GM12878 (cell line): ENCODE measurements at regions not wholly inside any gene's neighbourhood (a gene's known extent, or its start where the extent isn't known, plus 50 kb on each side); places are given as distances from the start of the nearest gene placed in this dataset.

Experiments used
- ATAC-seq: fragments of 200-7000 bp; cut with Tn5 transposase; 3 replicates; pipeline ENCODE4 v1.9.1; 2020; ENCODE audit warnings: mild to moderate bottlenecking, moderate library complexity
- BruUV-seq: library from RNA; stranded (reverse); fragments of 400-500 nt; replicated peaks from 2 replicates; lab custom pipeline; 2021; lab: Mats Ljungman, UMichigan
- CTCF ChIA-PET: fragments of 300-600 bp; sonication (Branson Sonifier 250); formaldehyde crosslinking; extraction: SDS; loops from one replicate; lab custom pipeline; 2021; ENCODE audit warnings: inconsistent platforms; lab: Yijun Ruan, JAX
- POLR2A ChIA-PET: fragments of 350-600 bp; formaldehyde crosslinking; extraction: SDS; loops from one replicate; lab custom pipeline; 2021; ENCODE audit warnings: inconsistent platforms; lab: Charles Lee
- RAD21 ChIA-PET: fragments of 300-600 bp; sonication (Branson Sonifier 250); formaldehyde crosslinking; loops from one replicate; lab custom pipeline; 2023; ENCODE audit warnings: antibody characterized with exemption; ENCODE audit not compliant: unreplicated experiment; lab: Charles Lee
- SMC1A ChIA-PET: fragments of 300-600 bp; sonication (Branson Sonifier 250); formaldehyde crosslinking; loops from one replicate; lab custom pipeline; 2023; ENCODE audit not compliant: unreplicated experiment, uncharacterized antibody; lab: Charles Lee
- DNase-seq: peaks from one replicate; pipeline ENCODE4 v3.0.0-alpha.2; 2011; ENCODE audit warnings: low read depth, low spot score
- FAIRE-seq: peaks from 3 replicates; lab custom pipeline; 2011; peaks lifted over from hg19 to GRCh38; lab: Jason Lieb, UNC
- H2AFZ ChIP-seq: 2 replicates; pipeline ENCODE4 v1.6.0; 2011; ENCODE audit warnings: low read depth, low read length, control low read depth; ENCODE audit not compliant: control insufficient read depth
- H3K27ac ChIP-seq: 2 replicates; pipeline ENCODE4 v1.5.1; 2011; ENCODE audit warnings: control low read depth; ENCODE audit not compliant: control insufficient read depth, insufficient read depth
- H3K27me3 ChIP-seq, 2 experiments: replicated peaks in 1 of 2; 2 replicates each; pipeline versions ENCODE4 v1.6.0 to v1.6.1; 2011; ENCODE audit warnings: low read length in 1 of 2; ENCODE audit not compliant: control insufficient read depth in 2 of 2, insufficient read depth in 2 of 2
- H3K36me3 ChIP-seq, 2 experiments: 2 replicates each; pipeline ENCODE4 v1.5.1; 2011; ENCODE audit warnings: low read length in 1 of 2; ENCODE audit not compliant: control insufficient read depth in 2 of 2, insufficient read depth in 2 of 2
- H3K4me1 ChIP-seq: 2 replicates; pipeline ENCODE4 v1.6.1; 2011; ENCODE audit warnings: mild to moderate bottlenecking, low read length, moderate library complexity, mixed read lengths; ENCODE audit not compliant: control insufficient read depth, insufficient read depth
- H3K4me2 ChIP-seq: 2 replicates; pipeline ENCODE4 v1.6.0; 2011; ENCODE audit warnings: control low read depth; ENCODE audit not compliant: control insufficient read depth, insufficient read depth
- H3K4me3 ChIP-seq: fragments of 200-600 bp; sonication (generic); 2 replicates; pipeline ENCODE4 v1.5.1; 2016
- H3K79me2 ChIP-seq: 2 replicates; pipeline ENCODE4 v1.6.0; 2011; ENCODE audit warnings: low read length; ENCODE audit not compliant: control insufficient read depth, insufficient read depth
- H3K9ac ChIP-seq: 2 replicates; pipeline ENCODE4 v1.8.0; 2011; ENCODE audit warnings: low read length, control low read depth, mixed read lengths; ENCODE audit not compliant: control insufficient read depth, insufficient read depth
- H3K9me3 ChIP-seq: replicated peaks from 3 replicates; pipeline ENCODE4 v1.5.1; 2011; ENCODE audit warnings: mild to moderate bottlenecking, low read length; ENCODE audit not compliant: control insufficient read depth, insufficient read depth
- H4K20me1 ChIP-seq: 2 replicates; pipeline ENCODE4 v1.6.0; 2011; ENCODE audit not compliant: control insufficient read depth, insufficient read depth
- EGR1 ChIP-seq, 2 experiments: IDR thresholded peaks; 1 replicate in 1 of 2; 2 replicates in 1 of 2; pipeline ENCODE4 v1.6.1; 2011 to 2012; ENCODE audit warnings: low read depth in 2 of 2, low read length in 2 of 2, borderline replicate concordance in 1 of 2, mild to moderate bottlenecking in 1 of 2, moderate library complexity in 1 of 2
- ESRRA ChIP-seq: IDR thresholded peaks from 2 replicates; pipeline ENCODE4 v1.6.1; 2012; ENCODE audit warnings: mild to moderate bottlenecking, low read length, improper control_type of control experiment
- ETV6 ChIP-seq, 2 experiments: fragments of 450-650 bp in 1 of 2; IDR thresholded peaks in 1 of 2; conservative IDR thresholded peaks in 1 of 2; 2 replicates each; pipeline ENCODE4 v1.6.1; 2014; ENCODE audit warnings: antibody characterized with exemption in 1 of 2, borderline replicate concordance in 1 of 2, low read depth in 1 of 2, mild to moderate bottlenecking in 1 of 2, moderate library complexity in 1 of 2
- HDAC6 ChIP-seq: fragments of 200-600 bp; sonication (generic); IDR thresholded peaks from one replicate; pipeline ENCODE4 v1.8.0; 2017; ENCODE audit warnings: antibody characterized with exemption; ENCODE audit not compliant: unreplicated experiment
- LARP7 ChIP-seq: fragments of 450-650 bp; IDR thresholded peaks from 2 replicates; pipeline ENCODE4 v1.6.1; 2017; ENCODE audit warnings: mild to moderate bottlenecking
- MEF2B ChIP-seq: fragments of 450-650 bp; IDR thresholded peaks from 2 replicates; pipeline ENCODE4 v1.6.1; 2018; ENCODE audit warnings: mild to moderate bottlenecking, moderate library complexity; ENCODE audit not compliant: partially characterized antibody, poor library complexity, severe bottlenecking
- NRF1 ChIP-seq: conservative IDR thresholded peaks from 2 replicates; pipeline ENCODE4 v1.6.1; 2011; ENCODE audit warnings: mild to moderate bottlenecking, low read depth, low read length, improper control_type of control experiment
- POLR2A ChIP-seq: IDR thresholded peaks from 2 replicates; pipeline ENCODE4 v1.6.1; 2011; ENCODE audit warnings: low read depth, mild to moderate bottlenecking, low read length
- POLR2AphosphoS2 ChIP-seq: IDR thresholded peaks from 2 replicates; pipeline ENCODE4 v1.6.1; 2011; ENCODE audit warnings: low read depth, mild to moderate bottlenecking, low read length, improper control_type of control experiment, moderate library complexity
- RB1 ChIP-seq: fragments of 450-650 bp; formaldehyde crosslinking; IDR thresholded peaks from 2 replicates; pipeline ENCODE4 v1.6.1; 2017; ENCODE audit warnings: mild to moderate bottlenecking, borderline replicate concordance
- RUNX3 ChIP-seq: IDR thresholded peaks from 2 replicates; pipeline ENCODE4 v1.6.1; 2012; ENCODE audit warnings: low read length, inconsistent platforms
- SREBF1 ChIP-seq: IDR thresholded peaks from 2 replicates; pipeline ENCODE4 v1.6.1; 2012; ENCODE audit warnings: mild to moderate bottlenecking, low read length
- STAT3 ChIP-seq: IDR thresholded peaks from 2 replicates; pipeline ENCODE4 v1.6.1; 2011; ENCODE audit warnings: low read depth, low read length, improper control_type of control experiment
- TBL1XR1 ChIP-seq: IDR thresholded peaks from 2 replicates; pipeline ENCODE4 v1.6.1; 2012; ENCODE audit warnings: low read depth, low read length, improper control_type of control experiment
- WRNIP1 ChIP-seq: IDR thresholded peaks from 2 replicates; pipeline ENCODE4 v1.6.1; 2011; ENCODE audit warnings: low read depth, low read length, improper control_type of control experiment, borderline replicate concordance
- YY1 ChIP-seq: IDR thresholded peaks from 2 replicates; pipeline ENCODE4 v1.6.1; 2011; ENCODE audit warnings: low read depth, mild to moderate bottlenecking, low read length
- WGBS: methylation state at CpG from one replicate; pipeline ENCODE4 v1.1.6; 2016; ENCODE audit warnings: low lambda C conversion rate; ENCODE audit not compliant: insufficient replicate concordance, insufficient coverage; ENCODE audit errors: missing lambda C conversion rate; 5-methylcytosine and 5-hydroxymethylcytosine counted together
- in situ Hi-C: fragments of 300-500 bp; cut with MboI; formaldehyde crosslinking; loops from 9 replicates; pipeline ENCODE4 v1.14.3; 2018; ENCODE audit warnings: mixed read lengths
- intact Hi-C: fragments of 100-400 bp; cut with micrococcal nuclease; formaldehyde crosslinking; loops from one replicate; pipeline ENCODE4 v1.14.2; 2022; ENCODE audit not compliant: unreplicated experiment
- TF ChIP-seq, protein P1 (sequence below): IDR thresholded peaks from 2 replicates; pipeline ENCODE4 v1.6.1; 2011; ENCODE audit warnings: borderline replicate concordance, low read depth, mild to moderate bottlenecking, moderate library complexity, low read length; ENCODE audit not compliant: insufficient read depth, poor library complexity, severe bottlenecking
- TF ChIP-seq, protein P2 (sequence below): fragments of 450-650 bp; IDR thresholded peaks from 2 replicates; pipeline ENCODE4 v1.6.1; 2017; ENCODE audit warnings: mild to moderate bottlenecking, low read depth, inconsistent platforms; ENCODE audit not compliant: poor library complexity, severe bottlenecking
- TF ChIP-seq, protein P3 (sequence below): fragments of 450-650 bp; IDR thresholded peaks from 2 replicates; pipeline ENCODE4 v1.6.1; 2016; ENCODE audit warnings: mild to moderate bottlenecking

DNA sequence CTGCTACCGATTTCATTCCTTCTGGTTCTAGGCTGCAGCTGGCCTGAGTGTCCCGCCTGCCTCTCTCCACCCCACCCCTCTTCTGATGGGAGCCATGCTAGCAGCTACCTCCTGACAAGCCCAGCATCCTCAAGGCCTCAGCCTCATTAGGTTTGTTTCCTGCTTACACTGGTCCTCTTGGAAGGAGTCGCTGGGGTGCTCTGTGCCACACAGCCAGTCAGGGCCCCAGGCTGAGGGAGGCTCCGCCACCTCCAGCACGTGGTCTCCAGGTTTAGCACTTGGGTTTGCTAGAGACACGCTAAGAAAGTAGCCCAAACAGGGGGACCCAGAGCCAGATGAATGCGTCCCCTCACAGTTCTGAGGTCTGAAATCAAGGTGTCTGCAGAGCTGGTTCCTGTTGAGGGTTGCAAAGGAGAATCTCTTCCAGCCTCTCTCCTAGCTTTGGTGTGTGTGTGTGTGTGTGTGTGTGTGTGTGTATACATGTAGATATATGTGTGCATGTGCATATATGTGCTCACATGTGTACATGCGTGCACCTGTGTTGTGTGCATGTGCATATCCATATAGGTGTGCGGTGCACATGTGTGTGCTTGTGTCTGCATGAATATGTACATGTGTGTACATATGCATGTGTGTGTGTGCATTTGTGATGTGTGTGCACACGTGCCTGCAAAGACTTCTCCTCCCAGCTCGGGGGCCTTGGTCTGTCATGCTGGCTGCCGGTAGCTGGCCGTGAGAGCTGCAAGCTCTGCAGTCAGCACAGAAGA lies 301.1 kb upstream of the AJAP1 start:
- intact Hi-C loops, result no loop called here
- ATAC-seq, result no peak
- Histone ChIP-seq H3K9me3 (no peaks in the 10 kb centered on the region), H3K4me3 (no peak overlapping the region), H3K4me2 (no peak overlapping the region), H3K27ac (no peak overlapping the region), H3K9ac (no peak overlapping the region)
- ChIA-PET RAD21 (no interaction called here), CTCF (no interaction called here), SMC1A (no interaction called here), POLR2A (no interaction called here)
- WGBS, result 24% methylated on average over 13 of the region's 13 CpGs
- in situ Hi-C loops, result no loop called here
- BruUV-seq, result no TSS peak
- no peak for TF ChIP-seq POLR2A
- TF ChIP-seq POLR2AphosphoS2, result no peak
- TF ChIP-seq NRF1, result no peak
- TF ChIP-seq, protein P1, sequence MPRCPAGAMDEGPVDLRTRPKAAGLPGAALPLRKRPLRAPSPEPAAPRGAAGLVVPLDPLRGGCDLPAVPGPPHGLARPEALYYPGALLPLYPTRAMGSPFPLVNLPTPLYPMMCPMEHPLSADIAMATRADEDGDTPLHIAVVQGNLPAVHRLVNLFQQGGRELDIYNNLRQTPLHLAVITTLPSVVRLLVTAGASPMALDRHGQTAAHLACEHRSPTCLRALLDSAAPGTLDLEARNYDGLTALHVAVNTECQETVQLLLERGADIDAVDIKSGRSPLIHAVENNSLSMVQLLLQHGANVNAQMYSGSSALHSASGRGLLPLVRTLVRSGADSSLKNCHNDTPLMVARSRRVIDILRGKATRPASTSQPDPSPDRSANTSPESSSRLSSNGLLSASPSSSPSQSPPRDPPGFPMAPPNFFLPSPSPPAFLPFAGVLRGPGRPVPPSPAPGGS, result no peak
- no peak for TF ChIP-seq WRNIP1
- TF ChIP-seq, protein P2, sequence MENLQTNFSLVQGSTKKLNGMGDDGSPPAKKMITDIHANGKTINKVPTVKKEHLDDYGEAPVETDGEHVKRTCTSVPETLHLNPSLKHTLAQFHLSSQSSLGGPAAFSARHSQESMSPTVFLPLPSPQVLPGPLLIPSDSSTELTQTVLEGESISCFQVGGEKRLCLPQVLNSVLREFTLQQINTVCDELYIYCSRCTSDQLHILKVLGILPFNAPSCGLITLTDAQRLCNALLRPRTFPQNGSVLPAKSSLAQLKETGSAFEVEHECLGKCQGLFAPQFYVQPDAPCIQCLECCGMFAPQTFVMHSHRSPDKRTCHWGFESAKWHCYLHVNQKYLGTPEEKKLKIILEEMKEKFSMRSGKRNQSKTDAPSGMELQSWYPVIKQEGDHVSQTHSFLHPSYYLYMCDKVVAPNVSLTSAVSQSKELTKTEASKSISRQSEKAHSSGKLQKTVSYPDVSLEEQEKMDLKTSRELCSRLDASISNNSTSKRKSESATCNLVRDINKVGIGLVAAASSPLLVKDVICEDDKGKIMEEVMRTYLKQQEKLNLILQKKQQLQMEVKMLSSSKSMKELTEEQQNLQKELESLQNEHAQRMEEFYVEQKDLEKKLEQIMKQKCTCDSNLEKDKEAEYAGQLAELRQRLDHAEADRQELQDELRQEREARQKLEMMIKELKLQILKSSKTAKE, result no peak
- no peak for TF ChIP-seq MEF2B
- no peak for TF ChIP-seq STAT3
- TF ChIP-seq SREBF1, result no peak
- no peak for TF ChIP-seq EGR1 (IDR thresholded peaks at IDR 0.05; ENCODE audit: borderline replicate concordance in 1 of 2, low read depth in 2 of 2, low read length in 2 of 2)
- TF ChIP-seq HDAC6, result no peak
- TF ChIP-seq LARP7, result no peak
- no peak for TF ChIP-seq TBL1XR1
- TF ChIP-seq RB1, result no peak
- TF ChIP-seq RUNX3, result no peak
- TF ChIP-seq, protein P3, sequence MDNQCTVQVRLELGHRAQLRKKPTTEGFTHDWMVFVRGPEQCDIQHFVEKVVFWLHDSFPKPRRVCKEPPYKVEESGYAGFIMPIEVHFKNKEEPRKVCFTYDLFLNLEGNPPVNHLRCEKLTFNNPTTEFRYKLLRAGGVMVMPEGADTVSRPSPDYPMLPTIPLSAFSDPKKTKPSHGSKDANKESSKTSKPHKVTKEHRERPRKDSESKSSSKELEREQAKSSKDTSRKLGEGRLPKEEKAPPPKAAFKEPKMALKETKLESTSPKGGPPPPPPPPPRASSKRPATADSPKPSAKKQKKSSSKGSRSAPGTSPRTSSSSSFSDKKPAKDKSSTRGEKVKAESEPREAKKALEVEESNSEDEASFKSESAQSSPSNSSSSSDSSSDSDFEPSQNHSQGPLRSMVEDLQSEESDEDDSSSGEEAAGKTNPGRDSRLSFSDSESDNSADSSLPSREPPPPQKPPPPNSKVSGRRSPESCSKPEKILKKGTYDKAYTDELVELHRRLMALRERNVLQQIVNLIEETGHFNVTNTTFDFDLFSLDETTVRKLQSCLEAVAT, result no peak
- TF ChIP-seq ESRRA, result no peak
- TF ChIP-seq YY1, result no peak
- no peak for TF ChIP-seq ETV6 (conservative IDR thresholded peaks at IDR 0.05 in 1 of 2, IDR thresholded peaks at IDR 0.05 in 1 of 2; ENCODE audit: borderline replicate concordance in 1 of 2, low read depth in 1 of 2)
- TF ChIP-seq, all 136 proteins: peak for 0
- DNase-seq (no peak), FAIRE-seq (no peak)
- H3K79me2 ChIP-seq, result no peaks in the 10 kb centered on the region
- no peaks in the 10 kb centered on the region for H3K4me1 ChIP-seq
- H3K27me3 ChIP-seq, result no peaks in the 10 kb centered on the region
- no peaks in the 10 kb centered on the region for H4K20me1 ChIP-seq
- no peak overlapping the region for H2AFZ ChIP-seq
- no peaks in the 10 kb centered on the region for H3K36me3 ChIP-seq
